ENCODE measurements at regions not wholly inside any gene's neighbourhood (a gene's known extent, or its start where the extent isn't known, plus 50 kb on each side); places are given as distances from the start of the nearest gene placed in this dataset.

- no peak for TF ChIP-seq CTCF (IDR thresholded peaks at IDR 0.05)
- no peak for TF ChIP-seq EZH2 (IDR thresholded peaks at IDR 0.05)
- TF ChIP-seq EZH2phosphoT487 (IDR thresholded peaks at IDR 0.05): no peak
These were observed 231.3 kb downstream of the NDUFA10 start for GRCh38 chr2:239793836-239794235.

Measured in neural progenitor cell (in vitro differentiated cells).